ENCODE measurements at regions not wholly inside any gene's neighbourhood (a gene's known extent, or its start where the extent isn't known, plus 50 kb on each side); places are given as distances from the start of the nearest gene placed in this dataset.
A peak's percentile ranks its signal among the peaks of the same experiment; 100 is the strongest.
"Not testable (repeated sequence)": the region's sequence is repeated elsewhere in the genome, so short reads cannot be mapped to it uniquely, and the experiment has no call there.

DNA sequence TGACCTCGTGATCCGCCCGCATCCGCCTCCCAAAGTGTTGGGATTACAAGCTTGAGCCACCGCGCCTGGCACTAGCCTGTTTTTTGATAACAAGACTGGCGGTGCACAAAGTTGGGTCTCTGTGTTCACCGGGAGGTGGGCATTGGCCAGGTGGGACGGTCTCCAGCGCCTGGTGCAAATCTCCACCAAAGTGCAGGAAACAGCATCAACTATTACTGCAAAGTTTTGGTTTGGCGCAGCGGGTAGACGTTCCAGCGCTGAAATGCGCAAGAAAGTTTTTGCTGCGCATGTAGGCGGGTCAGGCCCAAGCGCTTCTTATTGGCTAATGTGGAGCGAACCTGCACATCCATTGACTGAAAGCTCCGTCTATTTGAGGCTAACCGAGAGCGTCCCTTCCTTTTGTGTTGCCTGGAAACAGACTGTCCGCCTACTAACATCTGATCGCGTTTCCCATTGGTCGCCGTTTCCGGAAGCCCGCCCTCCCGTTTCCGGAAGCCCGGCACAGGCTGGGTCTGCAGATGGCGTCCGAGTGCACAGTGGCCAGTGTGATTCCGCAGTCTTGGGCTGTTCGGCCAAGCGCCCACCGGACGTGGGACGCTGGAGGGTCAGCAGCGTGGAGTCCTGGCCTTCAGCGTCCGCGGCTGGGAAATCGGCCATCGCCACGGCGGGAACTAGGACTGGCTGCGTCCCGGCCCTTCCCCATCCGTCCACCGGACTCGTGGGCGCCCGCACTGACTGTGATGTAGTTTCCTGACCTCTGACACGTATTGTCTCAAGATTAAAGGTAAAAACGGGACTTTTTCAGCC, 53.3 kb upstream of the ZNF527 start:
- peak; percentile 99 for DNase-seq (ENCODE audit: low read depth)
- H3K4me3 ChIP-seq (ENCODE audit: low read depth, low read length): peak overlapping the region; percentile 96
- TF ChIP-seq, protein P1, sequence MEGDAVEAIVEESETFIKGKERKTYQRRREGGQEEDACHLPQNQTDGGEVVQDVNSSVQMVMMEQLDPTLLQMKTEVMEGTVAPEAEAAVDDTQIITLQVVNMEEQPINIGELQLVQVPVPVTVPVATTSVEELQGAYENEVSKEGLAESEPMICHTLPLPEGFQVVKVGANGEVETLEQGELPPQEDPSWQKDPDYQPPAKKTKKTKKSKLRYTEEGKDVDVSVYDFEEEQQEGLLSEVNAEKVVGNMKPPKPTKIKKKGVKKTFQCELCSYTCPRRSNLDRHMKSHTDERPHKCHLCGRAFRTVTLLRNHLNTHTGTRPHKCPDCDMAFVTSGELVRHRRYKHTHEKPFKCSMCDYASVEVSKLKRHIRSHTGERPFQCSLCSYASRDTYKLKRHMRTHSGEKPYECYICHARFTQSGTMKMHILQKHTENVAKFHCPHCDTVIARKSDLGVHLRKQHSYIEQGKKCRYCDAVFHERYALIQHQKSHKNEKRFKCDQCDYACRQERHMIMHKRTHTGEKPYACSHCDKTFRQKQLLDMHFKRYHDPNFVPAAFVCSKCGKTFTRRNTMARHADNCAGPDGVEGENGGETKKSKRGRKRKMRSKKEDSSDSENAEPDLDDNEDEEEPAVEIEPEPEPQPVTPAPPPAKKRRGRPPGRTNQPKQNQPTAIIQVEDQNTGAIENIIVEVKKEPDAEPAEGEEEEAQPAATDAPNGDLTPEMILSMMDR (IDR thresholded peaks at IDR 0.05; ENCODE audit: control insufficient read depth, extremely low read depth, insufficient read depth): peak; percentile 51

DNA sequence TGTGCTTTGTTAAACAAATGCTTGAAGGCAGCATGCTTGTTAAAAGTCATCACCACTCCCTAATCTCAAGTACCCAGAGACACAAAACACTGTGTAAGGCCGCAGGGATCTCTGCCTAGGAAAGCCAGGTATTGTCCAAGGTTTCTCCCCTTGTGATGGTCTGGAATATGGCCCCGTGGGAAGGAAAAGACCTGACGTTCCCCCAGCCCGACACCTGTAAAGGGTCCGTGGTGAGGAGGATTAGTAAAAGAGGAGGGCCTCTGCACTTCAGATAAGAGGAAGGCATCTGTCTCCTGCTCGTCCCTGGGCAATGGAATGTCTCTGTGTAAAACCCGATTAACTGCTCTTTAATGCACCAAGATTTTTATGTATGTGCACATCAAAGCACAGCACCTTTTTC, 49.9 kb upstream of the ZNF527 start:
- not testable (repeated sequence) for DNase-seq (ENCODE audit: low read depth)
- peak overlapping the region; percentile 26 for H3K4me3 ChIP-seq (ENCODE audit: low read depth, low read length)

Data from LNCaP clone FGC (cell line).